GM12864 (cell line): ENCODE measurements at regions not wholly inside any gene's neighbourhood (a gene's known extent, or its start where the extent isn't known, plus 50 kb on each side); places are given as distances from the start of the nearest gene placed in this dataset.

ENCODE experiments used
- DNase-seq: peaks from one replicate; pipeline ENCODE4 v3.0.0-alpha.2; 2011; ENCODE audit warnings: low read depth
- H3K4me3 ChIP-seq: 2 replicates; pipeline ENCODE4 v1.5.1; 2011; ENCODE audit warnings: mild to moderate bottlenecking, low read depth, low read length, control low read depth
- TF ChIP-seq, protein P1 (sequence below): IDR thresholded peaks from 2 replicates; pipeline ENCODE4 v1.5.1; 2011; ENCODE audit warnings: low read depth, mild to moderate bottlenecking, moderate library complexity, low read length, control low read depth, inconsistent platforms; ENCODE audit errors: missing control alignments

DNA sequence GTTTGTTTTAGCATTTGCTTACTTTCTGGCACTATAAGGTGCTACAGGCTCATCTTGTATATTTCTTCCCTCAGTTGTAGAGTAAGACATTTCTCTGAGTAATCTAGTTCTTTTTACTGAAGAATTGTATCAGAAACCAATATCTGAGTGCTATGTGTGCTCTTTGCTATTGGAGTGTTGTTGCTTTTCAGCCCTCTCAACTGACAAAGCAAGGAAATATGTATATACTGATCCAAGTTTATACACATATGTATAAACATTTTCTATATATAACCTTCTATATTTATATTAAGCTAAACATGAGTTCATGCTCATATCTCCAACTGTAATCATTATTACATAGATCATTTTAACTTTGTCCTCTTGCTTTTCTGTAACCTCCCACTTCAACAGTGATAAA, 405.7 kb downstream of the RFPL4B start:
- no peak for DNase-seq
- TF ChIP-seq, protein P1, sequence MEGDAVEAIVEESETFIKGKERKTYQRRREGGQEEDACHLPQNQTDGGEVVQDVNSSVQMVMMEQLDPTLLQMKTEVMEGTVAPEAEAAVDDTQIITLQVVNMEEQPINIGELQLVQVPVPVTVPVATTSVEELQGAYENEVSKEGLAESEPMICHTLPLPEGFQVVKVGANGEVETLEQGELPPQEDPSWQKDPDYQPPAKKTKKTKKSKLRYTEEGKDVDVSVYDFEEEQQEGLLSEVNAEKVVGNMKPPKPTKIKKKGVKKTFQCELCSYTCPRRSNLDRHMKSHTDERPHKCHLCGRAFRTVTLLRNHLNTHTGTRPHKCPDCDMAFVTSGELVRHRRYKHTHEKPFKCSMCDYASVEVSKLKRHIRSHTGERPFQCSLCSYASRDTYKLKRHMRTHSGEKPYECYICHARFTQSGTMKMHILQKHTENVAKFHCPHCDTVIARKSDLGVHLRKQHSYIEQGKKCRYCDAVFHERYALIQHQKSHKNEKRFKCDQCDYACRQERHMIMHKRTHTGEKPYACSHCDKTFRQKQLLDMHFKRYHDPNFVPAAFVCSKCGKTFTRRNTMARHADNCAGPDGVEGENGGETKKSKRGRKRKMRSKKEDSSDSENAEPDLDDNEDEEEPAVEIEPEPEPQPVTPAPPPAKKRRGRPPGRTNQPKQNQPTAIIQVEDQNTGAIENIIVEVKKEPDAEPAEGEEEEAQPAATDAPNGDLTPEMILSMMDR, result no peak
- no peak overlapping the region for H3K4me3 ChIP-seq

DNA sequence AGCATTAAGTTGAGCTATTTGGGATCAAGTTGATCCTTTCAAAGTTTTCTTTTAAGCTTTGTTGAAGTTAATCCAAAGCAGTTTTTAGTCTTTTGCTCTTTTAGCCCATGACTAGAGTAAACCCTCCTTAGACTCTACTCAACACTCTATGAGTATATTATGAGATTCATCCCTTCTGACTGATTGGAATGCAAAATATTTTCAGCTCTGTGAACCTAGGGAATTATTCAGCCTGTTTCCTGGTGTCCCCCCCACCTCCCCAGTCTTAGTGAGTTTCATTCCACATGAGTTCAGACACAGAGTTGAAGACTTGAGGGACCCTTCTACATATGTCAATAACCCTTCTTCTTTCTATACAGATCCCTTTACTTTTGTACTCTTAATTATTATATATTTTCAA, 413.7 kb downstream of the RFPL4B start:
- TF ChIP-seq, protein P1, result no peak

DNA sequence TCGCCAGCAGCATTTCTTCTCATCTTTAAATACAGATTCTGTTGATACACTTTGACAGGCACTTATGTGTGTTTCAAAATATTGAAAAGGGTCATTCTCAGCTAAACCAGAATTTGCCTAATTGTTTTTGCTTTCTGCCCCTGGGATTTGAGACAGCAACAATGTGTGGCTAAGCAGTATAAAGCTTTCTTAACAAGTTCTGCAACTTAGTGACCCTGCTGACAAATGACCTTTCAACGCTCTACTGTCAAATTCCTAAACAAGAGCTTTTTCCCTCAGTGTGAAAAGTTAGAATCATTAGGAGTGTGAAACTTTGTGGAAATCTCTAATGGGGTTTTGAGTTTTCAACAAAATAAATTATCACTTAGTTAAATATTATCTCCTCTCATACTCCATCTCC, 414.6 kb downstream of the RFPL4B start:
- TF ChIP-seq, protein P1, result no peak
- DNase-seq, result no peak
- H3K4me3 ChIP-seq, result no peak overlapping the region

More for the DNA sequence above, 413.7 kb downstream of the RFPL4B start:
- no peak overlapping the region for H3K4me3 ChIP-seq
- no peak for DNase-seq

DNA sequence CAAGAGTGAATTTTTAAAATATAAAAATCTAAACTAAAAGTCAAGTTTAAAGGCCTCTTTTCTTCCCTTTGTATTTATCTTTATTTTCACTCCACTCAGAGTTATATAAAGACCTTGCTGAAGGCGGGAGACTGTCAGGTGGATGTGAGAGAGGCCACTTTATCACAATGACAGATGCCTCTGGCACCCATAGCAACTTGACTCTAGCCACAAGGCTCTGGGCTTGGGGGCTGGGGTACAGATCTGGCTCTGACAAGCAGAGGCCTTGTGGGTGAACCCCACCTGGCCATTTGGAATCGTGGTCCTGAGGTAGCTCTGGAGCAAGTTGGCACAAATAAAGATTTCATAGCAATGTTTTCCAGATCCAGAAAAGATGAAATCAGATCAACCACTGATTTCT, 417.2 kb downstream of the RFPL4B start:
- H3K4me3 ChIP-seq, result no peak overlapping the region
- TF ChIP-seq, protein P1, result no peak
- no peak for DNase-seq

DNA sequence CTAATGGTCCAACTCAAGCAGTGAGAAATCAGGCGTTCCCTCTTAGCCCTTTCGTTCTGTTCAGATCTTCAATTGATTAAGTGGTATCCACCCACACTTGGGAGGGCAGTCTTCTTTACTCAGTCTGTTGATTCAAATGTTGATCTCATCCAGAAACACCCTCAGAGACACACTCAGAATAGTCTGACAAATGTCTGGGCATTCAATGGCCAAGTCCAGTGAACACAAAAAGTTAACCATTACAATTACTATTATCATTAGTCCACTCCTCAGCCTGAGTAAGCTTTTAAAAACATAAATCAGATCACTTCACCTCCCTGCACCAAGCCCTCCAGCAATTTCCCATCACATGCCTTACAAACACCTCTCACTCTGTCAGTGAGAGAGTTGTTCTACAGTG, 423.2 kb downstream of the RFPL4B start:
- no peak overlapping the region for H3K4me3 ChIP-seq
- no peak for DNase-seq
- TF ChIP-seq, protein P1, result no peak

DNA sequence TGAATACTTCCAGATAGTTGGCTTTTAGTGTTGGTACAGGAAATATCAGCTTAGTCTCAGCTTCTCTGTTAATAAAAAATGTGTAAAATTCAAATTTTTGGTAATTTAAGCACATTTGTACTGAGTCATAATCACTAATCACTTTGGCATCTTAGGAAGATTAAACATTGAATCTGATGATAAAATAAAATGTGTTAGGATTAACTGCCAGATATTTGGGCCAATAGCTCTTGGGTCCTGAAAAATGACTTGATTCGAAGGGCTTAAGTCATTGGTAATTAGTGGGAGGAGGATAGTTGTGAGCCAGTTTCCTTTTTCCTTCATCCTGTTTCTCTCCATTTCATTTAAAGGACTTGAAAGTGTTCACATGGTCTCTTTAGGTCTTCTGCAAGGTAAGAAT, 426.1 kb downstream of the RFPL4B start:
- TF ChIP-seq, protein P1, result no peak
- DNase-seq, result no peak
- no peak overlapping the region for H3K4me3 ChIP-seq

DNA sequence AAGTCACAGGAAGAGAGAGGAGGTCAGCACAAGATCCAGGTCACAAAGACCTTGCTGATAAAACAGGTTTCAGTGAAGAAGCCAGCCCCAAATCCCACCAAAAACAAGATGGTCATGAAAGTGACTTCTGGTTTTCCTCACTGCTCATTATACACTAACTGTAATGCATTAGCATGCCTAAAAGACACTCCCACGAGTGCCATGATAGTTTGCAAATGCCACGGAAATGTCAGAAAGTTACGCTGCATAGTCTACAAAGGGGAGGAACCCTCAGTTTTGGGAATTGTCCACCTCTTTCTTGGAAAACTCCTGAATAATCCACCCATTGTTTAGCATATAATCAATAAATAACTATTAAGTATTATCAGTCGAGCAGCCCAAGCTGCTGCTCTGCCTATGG, 427.2 kb downstream of the RFPL4B start:
- TF ChIP-seq, protein P1, result no peak
- no peak for DNase-seq

More for the DNA sequence above, 427.2 kb downstream of the RFPL4B start:
- H3K4me3 ChIP-seq, result no peak overlapping the region
